Natural killer cell (primary cell): ENCODE measurements at regions not wholly inside any gene's neighbourhood (a gene's known extent, or its start where the extent isn't known, plus 50 kb on each side); places are given as distances from the start of the nearest gene placed in this dataset.

Experiments used
- ATAC-seq, 3 donors: fragments of 150-1000 bp in 2 of 3; fragments of 200-7000 bp in 1 of 3; cut with Tn5 transposase; 1 replicate in 1 of 3; 2 replicates in 2 of 3; pipeline ENCODE4 v1.10.0; 2021; ENCODE audit warnings: mild to moderate bottlenecking in 2 of 3, moderate library complexity in 2 of 3
- DNase-seq, 2 donors: peaks; one replicate each; pipeline versions ENCODE4 v3.0.0 to v3.0.0-alpha.2; 2013 to 2021; ENCODE audit warnings: mixed read lengths in 1 of 2
- H3K27ac ChIP-seq: one replicate; pipeline ENCODE4 v1.5.1; 2013; ENCODE audit warnings: mild to moderate bottlenecking, low read length
- H3K27me3 ChIP-seq: one replicate; pipeline ENCODE4 v1.6.1; 2013; ENCODE audit warnings: low read length; ENCODE audit not compliant: control insufficient read depth, insufficient read depth
- H3K36me3 ChIP-seq: one replicate; pipeline ENCODE4 v1.6.1; 2013; ENCODE audit warnings: low read length; ENCODE audit not compliant: control insufficient read depth, insufficient read depth
- H3K4me1 ChIP-seq: one replicate; pipeline ENCODE4 v1.6.1; 2013; ENCODE audit warnings: low read length; ENCODE audit not compliant: control insufficient read depth, insufficient read depth
- H3K4me3 ChIP-seq: one replicate; pipeline ENCODE4 v1.5.1; 2013; ENCODE audit warnings: low read length
- H3K9me3 ChIP-seq: one replicate; pipeline ENCODE4 v1.6.1; 2013; ENCODE audit warnings: low read length; ENCODE audit not compliant: control insufficient read depth, insufficient read depth
- H3K27ac Mint-ChIP-seq, 2 donors: one replicate each; pipeline ENCODE4 v1.8.0; 2022; ENCODE audit warnings: mild to moderate bottlenecking in 2 of 2, mixed read lengths in 2 of 2, moderate library complexity in 1 of 2
- H3K27me3 Mint-ChIP-seq, 2 donors: one replicate each; pipeline ENCODE4 v1.8.0; 2022; ENCODE audit warnings: low read depth in 2 of 2, mixed read lengths in 2 of 2
- H3K36me3 Mint-ChIP-seq: one replicate; pipeline ENCODE4 v1.8.0; 2022; ENCODE audit warnings: mixed read lengths
- H3K4me1 Mint-ChIP-seq, 2 donors: one replicate each; pipeline ENCODE4 v1.8.0; 2022; ENCODE audit warnings: mixed read lengths in 2 of 2
- H3K4me3 Mint-ChIP-seq: one replicate; pipeline ENCODE4 v1.8.0; 2022; ENCODE audit warnings: mild to moderate bottlenecking, moderate library complexity, mixed read lengths
- H3K9me3 Mint-ChIP-seq, 2 donors: one replicate each; pipeline ENCODE4 v1.8.0; 2022; ENCODE audit warnings: mixed read lengths in 2 of 2
- WGBS: methylation state at CpG from one replicate; pipeline ENCODE4 v1.1.7; 2013; ENCODE audit warnings: missing lambda C conversion rate; ENCODE audit not compliant: insufficient coverage; 5-methylcytosine and 5-hydroxymethylcytosine counted together
- intact Hi-C: fragments of 100-400 bp; cut with micrococcal nuclease; formaldehyde crosslinking; loops from one replicate; pipeline ENCODE4 v1.14.2; 2022
- TF ChIP-seq, protein P1 (sequence below): fragments of 200-600 bp; IDR thresholded peaks from one replicate; pipeline ENCODE4 v1.8.0; 2022; ENCODE audit warnings: antibody characterized with exemption

DNA sequence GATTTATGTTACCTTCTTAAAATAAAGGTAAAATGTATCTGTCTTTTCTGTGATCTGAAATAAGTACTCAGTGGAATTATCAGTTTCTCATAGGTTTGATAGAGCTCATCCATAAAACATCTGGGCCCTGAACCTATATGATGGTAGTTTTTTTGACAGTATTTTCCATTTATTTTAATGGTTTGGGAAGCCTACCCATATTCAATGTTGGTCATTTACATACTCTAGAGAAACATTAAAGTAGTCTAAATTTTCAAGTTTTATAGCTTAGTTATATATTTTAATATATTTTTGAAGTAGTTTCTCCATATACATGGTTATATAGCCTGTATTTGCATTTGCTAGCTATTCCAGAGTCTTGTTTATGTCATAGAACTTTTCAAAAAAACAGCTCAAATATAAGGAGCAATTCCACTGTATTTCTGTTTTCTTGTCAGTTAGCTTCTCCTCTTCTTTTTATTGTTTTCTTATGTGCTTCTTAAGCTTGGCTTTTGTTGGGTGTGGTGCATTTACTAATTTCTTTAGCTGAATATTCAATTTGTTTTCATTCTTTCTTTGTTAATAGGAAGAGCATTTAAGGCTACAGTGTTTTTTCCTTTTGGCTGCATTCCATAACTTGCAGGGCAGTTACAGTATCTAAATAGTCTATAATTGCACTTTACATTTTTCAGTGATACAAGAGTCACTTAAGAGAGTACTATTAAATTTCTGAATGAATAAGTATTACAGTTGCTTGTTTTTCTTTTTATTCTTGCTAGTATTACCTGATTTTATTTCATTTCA is 181.4 kb downstream of the DKK2 start:
- Histone ChIP-seq H3K4me1 (no peaks in the 10 kb centered on the region), H3K27me3 (no peaks in the 10 kb centered on the region), H3K36me3 (no peaks in the 10 kb centered on the region), H3K9me3 (no peaks in the 10 kb centered on the region), H3K4me3 (no peak overlapping the region), H3K27ac (no peak overlapping the region)
- DNase-seq, result no peak
- TF ChIP-seq, protein P1, sequence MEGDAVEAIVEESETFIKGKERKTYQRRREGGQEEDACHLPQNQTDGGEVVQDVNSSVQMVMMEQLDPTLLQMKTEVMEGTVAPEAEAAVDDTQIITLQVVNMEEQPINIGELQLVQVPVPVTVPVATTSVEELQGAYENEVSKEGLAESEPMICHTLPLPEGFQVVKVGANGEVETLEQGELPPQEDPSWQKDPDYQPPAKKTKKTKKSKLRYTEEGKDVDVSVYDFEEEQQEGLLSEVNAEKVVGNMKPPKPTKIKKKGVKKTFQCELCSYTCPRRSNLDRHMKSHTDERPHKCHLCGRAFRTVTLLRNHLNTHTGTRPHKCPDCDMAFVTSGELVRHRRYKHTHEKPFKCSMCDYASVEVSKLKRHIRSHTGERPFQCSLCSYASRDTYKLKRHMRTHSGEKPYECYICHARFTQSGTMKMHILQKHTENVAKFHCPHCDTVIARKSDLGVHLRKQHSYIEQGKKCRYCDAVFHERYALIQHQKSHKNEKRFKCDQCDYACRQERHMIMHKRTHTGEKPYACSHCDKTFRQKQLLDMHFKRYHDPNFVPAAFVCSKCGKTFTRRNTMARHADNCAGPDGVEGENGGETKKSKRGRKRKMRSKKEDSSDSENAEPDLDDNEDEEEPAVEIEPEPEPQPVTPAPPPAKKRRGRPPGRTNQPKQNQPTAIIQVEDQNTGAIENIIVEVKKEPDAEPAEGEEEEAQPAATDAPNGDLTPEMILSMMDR, result no peak
- Mint-ChIP-seq H3K27me3 (no peaks in the 10 kb centered on the region), H3K36me3 (no peaks in the 10 kb centered on the region), H3K4me1 (no peaks in the 10 kb centered on the region), H3K9me3 (peaks cover 10 to 15% of the 10 kb centered on the region in 2 donors), H3K27ac (no peak overlapping the region), H3K4me3 (no peak overlapping the region)
- intact Hi-C loops, result no loop called here
- no peak for ATAC-seq

DNA sequence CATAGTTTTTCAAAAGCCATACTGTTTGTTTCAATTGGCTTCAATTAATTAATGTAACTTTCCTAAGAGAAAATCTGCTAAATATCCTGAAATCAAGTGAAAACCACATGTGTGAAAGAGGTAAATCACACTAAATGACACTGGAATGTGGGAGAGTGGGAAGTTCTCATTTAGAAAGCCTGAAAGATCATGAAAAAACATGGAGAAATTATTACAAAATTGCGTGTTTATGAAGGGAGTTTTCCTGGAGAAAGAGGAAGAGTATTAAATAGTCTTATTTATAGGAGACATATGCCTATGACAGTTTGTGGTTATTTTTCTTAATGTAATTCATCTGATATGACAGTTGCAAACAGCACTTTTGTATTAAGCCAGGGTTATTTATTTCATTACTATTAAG is 183.7 kb downstream of the DKK2 start:
- no peaks in the 10 kb centered on the region for H3K36me3 Mint-ChIP-seq
- TF ChIP-seq, protein P1, result no peak
- 75% methylated on average over 1 of the region's 1 CpG for WGBS
- no peaks in the 10 kb centered on the region for H3K27me3 Mint-ChIP-seq
- no peak overlapping the region for H3K4me3 ChIP-seq
- H3K27ac Mint-ChIP-seq, result no peak overlapping the region
- no peaks in the 10 kb centered on the region for H3K27me3 ChIP-seq
- H3K4me1 ChIP-seq, result no peaks in the 10 kb centered on the region
- no peaks in the 10 kb centered on the region for H3K9me3 ChIP-seq
- ATAC-seq, result no peak
- DNase-seq, result no peak
- H3K27ac ChIP-seq, result no peak overlapping the region
- H3K36me3 ChIP-seq, result no peaks in the 10 kb centered on the region
- no peaks in the 10 kb centered on the region for H3K4me1 Mint-ChIP-seq
- intact Hi-C loops, result no loop called here
- H3K4me3 Mint-ChIP-seq, result no peak overlapping the region
- H3K9me3 Mint-ChIP-seq, result peaks cover 8 to 16% of the 10 kb centered on the region in 2 donors

DNA sequence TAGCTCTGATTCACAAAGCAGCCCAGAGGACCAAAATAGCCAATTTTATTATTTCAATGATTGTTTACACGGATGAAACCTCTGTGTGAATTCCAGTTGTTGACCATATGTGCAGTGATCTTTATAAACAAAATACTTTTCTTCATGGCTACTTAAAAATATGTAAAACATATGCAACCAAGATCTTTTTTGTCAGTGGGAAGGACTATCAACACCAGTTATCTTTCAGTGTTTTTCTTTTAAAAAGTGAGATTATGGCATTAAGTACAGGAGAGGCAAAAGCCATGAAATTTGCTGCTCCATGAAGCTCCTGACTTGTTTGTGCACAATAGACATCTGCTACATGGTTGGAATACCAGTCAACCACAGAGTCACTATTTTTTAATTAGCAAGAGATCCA is 184.4 kb downstream of the DKK2 start:
- no peak for ATAC-seq
- Mint-ChIP-seq H3K4me3 (no peak overlapping the region), H3K27me3 (no peaks in the 10 kb centered on the region)

More for the DNA sequence above, 184.4 kb downstream of the DKK2 start:
- H3K36me3 ChIP-seq, result no peaks in the 10 kb centered on the region
- no peak overlapping the region for H3K27ac Mint-ChIP-seq
- H3K4me1 ChIP-seq, result no peaks in the 10 kb centered on the region
- no peaks in the 10 kb centered on the region for H3K9me3 ChIP-seq
- DNase-seq, result no peak
- no peaks in the 10 kb centered on the region for H3K4me1 Mint-ChIP-seq
- WGBS, result 100% methylated on average over 1 of the region's 1 CpG
- intact Hi-C loops, result no loop called here
- H3K27me3 ChIP-seq, result no peaks in the 10 kb centered on the region
- H3K36me3 Mint-ChIP-seq, result no peaks in the 10 kb centered on the region
- H3K9me3 Mint-ChIP-seq, result peaks cover 8 to 12% of the 10 kb centered on the region in 2 donors
- no peak overlapping the region for H3K4me3 ChIP-seq
- TF ChIP-seq, protein P1, result no peak
- H3K27ac ChIP-seq, result no peak overlapping the region
